OCI-LY7 (cell line): ENCODE measurements at regions not wholly inside any gene's neighbourhood (a gene's known extent, or its start where the extent isn't known, plus 50 kb on each side); places are given as distances from the start of the nearest gene placed in this dataset.

Source experiments
- BruUV-seq: library from RNA; stranded (reverse); fragments of 400-500 nt; replicated peaks from 2 replicates; lab custom pipeline; 2021; lab: Mats Ljungman, UMichigan
- CTCF ChIA-PET: fragments of 300-600 bp; sonication (Branson Sonifier 250); formaldehyde crosslinking; loops from one replicate; lab custom pipeline; 2022; ENCODE audit warnings: antibody characterized with exemption; ENCODE audit not compliant: unreplicated experiment; lab: Charles Lee
- POLR2A ChIA-PET: fragments of 300-600 bp; sonication (Branson Sonifier 250); formaldehyde crosslinking; loops from one replicate; lab custom pipeline; 2022; ENCODE audit warnings: antibody characterized with exemption; lab: Charles Lee
- DNase-seq: peaks from one replicate; pipeline ENCODE4 v3.0.0-alpha.2; 2015; ENCODE audit warnings: low spot score
- H2AFZ ChIP-seq: fragments of 200-600 bp; sonication (generic), shearing (Covaris generic); 2 replicates; pipeline ENCODE4 v1.6.1; 2014; ENCODE audit warnings: mild to moderate bottlenecking, antibody characterized with exemption, low read length, moderate library complexity
- H3K27ac ChIP-seq: fragments of 200-600 bp; sonication (generic); 2 replicates; pipeline ENCODE4 v1.5.1; 2014; ENCODE audit warnings: mixed run types, low read depth, mild to moderate bottlenecking, moderate library complexity, low read length, inconsistent platforms; ENCODE audit not compliant: poor library complexity, severe bottlenecking
- H3K36me3 ChIP-seq: fragments of 200-600 bp; sonication (generic); 2 replicates; pipeline ENCODE4 v1.6.1; 2014; ENCODE audit warnings: mild to moderate bottlenecking, antibody characterized with exemption, low read length, moderate library complexity, mixed read lengths; ENCODE audit not compliant: insufficient read depth
- H3K4me1 ChIP-seq: fragments of 200-600 bp; sonication (generic); 2 replicates; pipeline ENCODE4 v1.5.1; 2014; ENCODE audit warnings: mild to moderate bottlenecking, low read length; ENCODE audit not compliant: insufficient read depth, poor library complexity, severe bottlenecking
- H3K4me2 ChIP-seq: fragments of 200-600 bp; sonication (generic); 2 replicates; pipeline ENCODE4 v1.6.1; 2014; ENCODE audit warnings: mild to moderate bottlenecking, low read length
- H3K4me3 ChIP-seq: fragments of 200-600 bp; sonication (generic); 2 replicates; pipeline ENCODE4 v1.5.1; 2014; ENCODE audit warnings: mild to moderate bottlenecking, low read depth, low read length; ENCODE audit not compliant: poor library complexity, severe bottlenecking
- H3K79me2 ChIP-seq: fragments of 200-600 bp; sonication (generic); 2 replicates; pipeline ENCODE4 v1.6.1; 2016; ENCODE audit warnings: low read depth, mild to moderate bottlenecking, low read length, moderate library complexity, mixed read lengths; ENCODE audit not compliant: insufficient read depth
- H3K9me2 ChIP-seq: fragments of 200-600 bp; sonication (generic); 2 replicates; pipeline ENCODE4 v1.6.1; 2016; ENCODE audit warnings: mild to moderate bottlenecking, low read length, mixed read lengths; ENCODE audit not compliant: insufficient read depth
- H3K9me3 ChIP-seq: fragments of 200-600 bp; sonication (generic); 2 replicates; pipeline ENCODE4 v1.6.1; 2014; ENCODE audit warnings: mild to moderate bottlenecking, mixed run types, low read length, mixed read lengths
- H4K20me1 ChIP-seq: fragments of 200-600 bp; sonication (generic); 2 replicates; pipeline ENCODE4 v1.6.1; 2014; ENCODE audit warnings: mild to moderate bottlenecking, antibody characterized with exemption, low read length, moderate library complexity, mixed read lengths; ENCODE audit not compliant: insufficient read depth
- EZH2phosphoT487 ChIP-seq: fragments of 200-600 bp; sonication (generic); IDR thresholded peaks from 2 replicates; pipeline ENCODE4 v1.6.1; 2018; ENCODE audit warnings: low read depth, borderline replicate concordance, mild to moderate bottlenecking, mixed run types, antibody characterized with exemption, low read length, moderate library complexity, mixed read lengths
- intact Hi-C: fragments of 100-400 bp; cut with micrococcal nuclease; formaldehyde crosslinking; loops from one replicate; pipeline ENCODE4 v1.10.0; 2022; ENCODE audit not compliant: unreplicated experiment
- TF ChIP-seq, protein P1 (sequence below): fragments of 200-600 bp; sonication (generic); conservative IDR thresholded peaks from 2 replicates; pipeline ENCODE4 v1.5.1; 2014; ENCODE audit warnings: mild to moderate bottlenecking, antibody characterized with exemption, low read length, moderate library complexity, mixed read lengths

DNA sequence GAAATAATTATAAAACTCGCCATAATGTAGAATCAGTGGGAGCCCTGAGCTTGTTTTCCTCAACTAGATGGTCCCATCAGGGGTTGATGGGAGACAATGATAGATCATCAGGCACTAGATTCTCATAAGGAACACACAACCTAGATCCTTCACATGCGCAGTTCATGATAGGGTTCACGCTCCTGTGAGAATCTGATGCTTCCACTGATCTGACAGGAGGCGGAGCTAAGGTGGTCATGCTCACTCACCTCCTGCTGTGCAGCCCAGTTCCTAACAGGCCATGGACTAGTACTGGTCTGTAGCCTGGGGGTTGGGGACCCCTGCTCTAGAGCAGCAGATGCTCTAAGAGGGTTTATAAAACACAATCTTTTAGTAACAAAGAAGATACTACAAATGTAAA lies 183.6 kb downstream of the ANXA2 start:
- POLR2A ChIA-PET: no interaction called here
- H3K36me3 ChIP-seq: no peaks in the 10 kb centered on the region
- TF ChIP-seq, protein P1, sequence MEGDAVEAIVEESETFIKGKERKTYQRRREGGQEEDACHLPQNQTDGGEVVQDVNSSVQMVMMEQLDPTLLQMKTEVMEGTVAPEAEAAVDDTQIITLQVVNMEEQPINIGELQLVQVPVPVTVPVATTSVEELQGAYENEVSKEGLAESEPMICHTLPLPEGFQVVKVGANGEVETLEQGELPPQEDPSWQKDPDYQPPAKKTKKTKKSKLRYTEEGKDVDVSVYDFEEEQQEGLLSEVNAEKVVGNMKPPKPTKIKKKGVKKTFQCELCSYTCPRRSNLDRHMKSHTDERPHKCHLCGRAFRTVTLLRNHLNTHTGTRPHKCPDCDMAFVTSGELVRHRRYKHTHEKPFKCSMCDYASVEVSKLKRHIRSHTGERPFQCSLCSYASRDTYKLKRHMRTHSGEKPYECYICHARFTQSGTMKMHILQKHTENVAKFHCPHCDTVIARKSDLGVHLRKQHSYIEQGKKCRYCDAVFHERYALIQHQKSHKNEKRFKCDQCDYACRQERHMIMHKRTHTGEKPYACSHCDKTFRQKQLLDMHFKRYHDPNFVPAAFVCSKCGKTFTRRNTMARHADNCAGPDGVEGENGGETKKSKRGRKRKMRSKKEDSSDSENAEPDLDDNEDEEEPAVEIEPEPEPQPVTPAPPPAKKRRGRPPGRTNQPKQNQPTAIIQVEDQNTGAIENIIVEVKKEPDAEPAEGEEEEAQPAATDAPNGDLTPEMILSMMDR: no peak
- no peak for TF ChIP-seq EZH2phosphoT487
- H3K4me2 ChIP-seq: no peak overlapping the region
- H3K9me2 ChIP-seq: no peaks in the 10 kb centered on the region
- no peak overlapping the region for H3K27ac ChIP-seq
- no peaks in the 10 kb centered on the region for H4K20me1 ChIP-seq
- H3K4me3 ChIP-seq: no peak overlapping the region
- no TSS peak for BruUV-seq
- no peaks in the 10 kb centered on the region for H3K79me2 ChIP-seq
- H3K4me1 ChIP-seq: no peaks in the 10 kb centered on the region
- no peak for DNase-seq
- intact Hi-C loops: no loop called here
- H3K9me3 ChIP-seq: no peaks in the 10 kb centered on the region
- CTCF ChIA-PET: no interaction called here
- no peak overlapping the region for H2AFZ ChIP-seq

DNA sequence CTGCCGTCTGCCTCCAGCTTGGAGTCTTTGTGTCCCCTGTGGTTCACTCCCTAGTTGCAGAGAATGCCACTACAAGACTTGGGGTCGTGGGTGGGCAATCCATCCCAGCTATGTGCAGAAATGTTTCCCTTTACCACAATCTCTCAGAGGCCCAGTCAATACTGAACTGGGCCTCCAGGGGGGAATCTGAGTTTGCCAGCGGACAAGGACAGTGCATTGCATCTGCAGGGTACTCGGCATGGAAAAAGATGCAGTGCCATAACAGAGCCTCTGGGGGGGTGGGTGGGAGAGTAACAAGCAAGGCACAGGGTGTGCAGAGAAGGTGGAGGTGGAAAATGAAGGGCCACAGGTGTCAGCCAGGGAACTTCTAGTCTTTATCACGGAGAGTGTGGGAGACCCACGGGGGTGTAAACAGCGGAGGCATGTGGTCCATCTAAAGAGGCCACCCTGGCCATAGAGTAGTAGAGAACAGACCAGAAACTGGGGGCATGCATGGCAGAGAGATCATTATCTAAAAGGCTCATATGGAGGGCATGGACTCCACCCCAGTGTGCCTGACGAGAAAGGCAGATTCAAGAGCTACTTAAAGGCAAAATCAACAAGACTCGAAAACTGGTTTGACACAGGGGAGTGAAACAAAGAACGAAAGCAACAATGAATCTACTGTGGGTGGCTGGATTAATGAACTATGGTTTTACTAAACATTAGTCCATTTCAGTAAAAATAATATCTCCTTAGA lies 182.4 kb downstream of the ANXA2 start:
- Histone ChIP-seq H3K4me3 (no peak overlapping the region), H3K9me3 (no peaks in the 10 kb centered on the region), H3K36me3 (no peaks in the 10 kb centered on the region), H2AFZ (no peak overlapping the region), H3K27ac (no peak overlapping the region), H3K4me2 (no peak overlapping the region), H4K20me1 (no peaks in the 10 kb centered on the region), H3K4me1 (no peaks in the 10 kb centered on the region), H3K9me2 (no peaks in the 10 kb centered on the region), H3K79me2 (no peaks in the 10 kb centered on the region)
- intact Hi-C loops: no loop called here
- ChIA-PET CTCF (interaction anchor here (0.6 kb wide), 1 partner anchor 330 kb away, joined by 3 read pairs; no protein-coding TSS in a partner anchor), POLR2A (no interaction called here)
- DNase-seq: no peak
- BruUV-seq: no TSS peak
- no peak for TF ChIP-seq EZH2phosphoT487
- TF ChIP-seq, protein P1: no peak

DNA sequence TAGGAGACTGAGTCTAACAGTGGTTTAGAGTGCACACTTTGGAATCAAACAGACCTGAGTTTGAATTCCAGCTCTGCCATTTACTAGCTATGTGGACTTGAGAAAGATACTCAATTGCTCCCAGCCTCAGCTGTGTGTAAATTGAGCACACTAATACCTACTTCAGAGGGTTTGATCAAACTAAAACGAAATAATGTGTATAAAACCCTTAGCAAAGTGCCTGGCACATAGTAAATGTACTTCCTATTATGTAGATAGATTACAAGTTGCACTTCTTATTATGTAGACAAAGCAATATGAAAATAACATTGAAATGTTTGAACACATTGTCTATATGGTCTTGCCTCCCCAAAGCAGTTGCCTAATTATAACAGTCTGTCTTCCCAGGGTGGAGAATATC lies 180.6 kb downstream of the ANXA2 start:
- no peaks in the 10 kb centered on the region for H3K9me3 ChIP-seq
- CTCF ChIA-PET: no interaction called here
- no peaks in the 10 kb centered on the region for H3K36me3 ChIP-seq
- DNase-seq: no peak
- no peaks in the 10 kb centered on the region for H3K9me2 ChIP-seq
- TF ChIP-seq EZH2phosphoT487: no peak
- TF ChIP-seq, protein P1: no peak
- POLR2A ChIA-PET: no interaction called here
- H3K4me1 ChIP-seq: no peaks in the 10 kb centered on the region
- BruUV-seq: no TSS peak
- no peak overlapping the region for H3K4me2 ChIP-seq
- no peaks in the 10 kb centered on the region for H4K20me1 ChIP-seq
- no peak overlapping the region for H3K4me3 ChIP-seq
- no peak overlapping the region for H3K27ac ChIP-seq
- intact Hi-C loops: no loop called here
- no peak overlapping the region for H2AFZ ChIP-seq
- H3K79me2 ChIP-seq: no peaks in the 10 kb centered on the region
